HepG2 (cell line): ENCODE measurements at regions not wholly inside any gene's neighbourhood (a gene's known extent, or its start where the extent isn't known, plus 50 kb on each side); places are given as distances from the start of the nearest gene placed in this dataset.

Experiments
- ATAC-seq: fragments of 200-7000 bp; cut with Tn5 transposase; 3 replicates; pipeline ENCODE4 v1.9.1; 2020; ENCODE audit warnings: mild to moderate bottlenecking, moderate library complexity
- BruUV-seq: library from RNA; stranded (reverse); fragments of 400-500 nt; replicated peaks from 2 replicates; lab custom pipeline; 2021; lab: Mats Ljungman, UMichigan
- CTCF ChIA-PET: fragments of 300-600 bp; formaldehyde crosslinking; extraction: SDS; loops from one replicate; lab custom pipeline; 2021; ENCODE audit warnings: low total read pairs, inconsistent platforms, low intra/inter-chr PET ratio; lab: Yijun Ruan, JAX
- POLR2A ChIA-PET: fragments of 350-600 bp; sonication (Branson Sonifier 250); formaldehyde crosslinking; loops from one replicate; lab custom pipeline; 2020; ENCODE audit warnings: antibody characterized with exemption, inconsistent platforms; lab: Yijun Ruan, JAX
- DNase-seq: peaks from one replicate; pipeline ENCODE4 v3.0.0-alpha.2; 2015; ENCODE audit warnings: low spot score
- FAIRE-seq: peaks from 3 replicates; lab custom pipeline; 2011; peaks lifted over from hg19 to GRCh38; lab: Jason Lieb, UNC
- H2AFZ ChIP-seq: one replicate; pipeline ENCODE4 v1.6.1; 2011; ENCODE audit warnings: low read length, inconsistent platforms
- H3K27ac ChIP-seq: fragments of 300-600 bp; 3 replicates; pipeline ENCODE4 v1.8.0; 2011; ENCODE audit warnings: mixed run types, mild to moderate bottlenecking, mixed read lengths, low read length, inconsistent platforms; ENCODE audit not compliant: insufficient read depth; ENCODE audit errors: extremely low read length
- H3K27me3 ChIP-seq, 2 experiments: fragments of 200-600 bp in 1 of 2; 2 replicates in 1 of 2; 3 replicates in 1 of 2; pipeline versions ENCODE4 v1.6.0 to v1.8.0; 2011; ENCODE audit warnings: low read length in 2 of 2, mild to moderate bottlenecking in 2 of 2, moderate library complexity in 2 of 2, inconsistent platforms in 1 of 2; ENCODE audit not compliant: insufficient read depth in 2 of 2, control insufficient read depth in 1 of 2
- H3K36me3 ChIP-seq, 2 experiments: fragments of 200-600 bp in 1 of 2; replicated peaks in 1 of 2; 2 replicates in 1 of 2; 3 replicates in 1 of 2; pipeline versions ENCODE4 v1.5.1 to v1.8.0; 2011; ENCODE audit warnings: low read length in 2 of 2, inconsistent platforms in 1 of 2; ENCODE audit not compliant: insufficient read depth in 2 of 2, control insufficient read depth in 1 of 2
- H3K4me1 ChIP-seq: 2 replicates; pipeline ENCODE4 v1.5.1; 2012; ENCODE audit warnings: low read length, inconsistent platforms; ENCODE audit not compliant: insufficient read depth
- H3K4me2 ChIP-seq: 2 replicates; pipeline ENCODE4 v1.6.0; 2011; ENCODE audit warnings: low read depth, low read length, inconsistent platforms
- H3K4me3 ChIP-seq, 3 experiments: fragments of 200-600 bp in 1 of 3; sonication (generic), shearing (Covaris generic) in 1 of 3; replicated peaks in 1 of 3; 2 replicates each; pipeline ENCODE4 v1.5.1; 2011 to 2016; ENCODE audit warnings: low read length in 3 of 3, inconsistent platforms in 2 of 3, low read depth in 2 of 3, mild to moderate bottlenecking in 2 of 3, control low read depth in 1 of 3, mixed read lengths in 1 of 3; ENCODE audit not compliant: insufficient read depth in 1 of 3
- H3K79me2 ChIP-seq: one replicate; pipeline ENCODE4 v1.6.1; 2011; ENCODE audit warnings: low read length, inconsistent platforms; ENCODE audit not compliant: insufficient read depth
- H3K9ac ChIP-seq: 2 replicates; pipeline ENCODE4 v1.6.0; 2011; ENCODE audit warnings: mild to moderate bottlenecking, low read depth, low read length, inconsistent platforms; ENCODE audit not compliant: insufficient read depth
- H3K9me3 ChIP-seq: 2 replicates; pipeline ENCODE4 v1.5.1; 2012; ENCODE audit warnings: mild to moderate bottlenecking, low read length
- H4K20me1 ChIP-seq: 2 replicates; pipeline ENCODE4 v1.6.0; 2011; ENCODE audit warnings: inconsistent platforms, mild to moderate bottlenecking, low read length, moderate library complexity; ENCODE audit not compliant: insufficient read depth
- ARID4A ChIP-seq: sonication (generic); formaldehyde crosslinking; IDR thresholded peaks from 2 replicates; pipeline ENCODE4 v1.5.0; 2020; ENCODE audit warnings: mild to moderate bottlenecking, missing genetic modification reagents, borderline replicate concordance
- CREB3 ChIP-seq: sonication (generic); formaldehyde crosslinking; IDR thresholded peaks from 2 replicates; pipeline ENCODE4 v1.5.0; 2020; ENCODE audit warnings: missing genetic modification reagents
- EED ChIP-seq: sonication (generic); formaldehyde crosslinking; IDR thresholded peaks from 2 replicates; pipeline ENCODE4 v1.5.0; 2020; ENCODE audit warnings: mild to moderate bottlenecking, missing genetic modification reagents
- GTF3A ChIP-seq: sonication (generic); formaldehyde crosslinking; conservative IDR thresholded peaks from 2 replicates; pipeline ENCODE4 v1.4.0; 2020; ENCODE audit warnings: mild to moderate bottlenecking, missing genetic modification reagents
- HCFC1 ChIP-seq: fragments of 150-350 bp; IDR thresholded peaks from 2 replicates; pipeline ENCODE4 v1.6.1; 2014; ENCODE audit warnings: low read depth, low read length
- HES4 ChIP-seq: sonication (generic); formaldehyde crosslinking; IDR thresholded peaks from 2 replicates; pipeline ENCODE4 v1.9.0; 2021; ENCODE audit warnings: mild to moderate bottlenecking, missing genetic modification reagents, borderline replicate concordance
- KLF11 ChIP-seq: IDR thresholded peaks from 2 replicates; pipeline ENCODE4 v1.6.1; 2016; ENCODE audit warnings: missing compliant biosample characterization
- KLF6 ChIP-seq: IDR thresholded peaks from 2 replicates; pipeline ENCODE4 v1.8.0; 2016; ENCODE audit warnings: missing biosample characterization, missing genetic modification reagents
- RFX5 ChIP-seq: IDR thresholded peaks from 2 replicates; pipeline ENCODE4 v1.6.1; 2011; ENCODE audit warnings: low read depth, low read length, improper control_type of control experiment
- RFXANK ChIP-seq: IDR thresholded peaks from 2 replicates; pipeline ENCODE4 v1.6.1; 2016
- SIX4 ChIP-seq: sonication (generic); formaldehyde crosslinking; IDR thresholded peaks from 2 replicates; pipeline ENCODE4 v1.4.0; 2020; ENCODE audit warnings: missing genetic modification reagents
- STAG1 ChIP-seq: sonication (generic); formaldehyde crosslinking; IDR thresholded peaks from 2 replicates; pipeline ENCODE4 v1.4.0; 2020; ENCODE audit warnings: missing genetic modification reagents
- TEAD3 ChIP-seq: optimal IDR thresholded peaks from 2 replicates; pipeline ENCODE3; 2016; ENCODE audit warnings: borderline replicate concordance
- ZNF512 ChIP-seq: sonication (generic); formaldehyde crosslinking; IDR thresholded peaks from 2 replicates; pipeline ENCODE4 v1.4.0; 2020; ENCODE audit warnings: mild to moderate bottlenecking, missing genetic modification reagents
- ZNF574 ChIP-seq: sonication (generic); formaldehyde crosslinking; IDR thresholded peaks from 2 replicates; pipeline ENCODE4 v1.4.0; 2020; ENCODE audit warnings: missing genetic modification reagents
- WGBS: methylation state at CpG from one replicate; pipeline ENCODE4 v1.1.6; 2017; ENCODE audit warnings: low lambda C conversion rate; 5-methylcytosine and 5-hydroxymethylcytosine counted together
- in situ Hi-C: cut with HindIII; loops from 2 replicates; pipeline ENCODE4 v1.10.0; 2017; ENCODE audit warnings: low pct_unique_long_range_greater_than_20kb; ENCODE audit not compliant: extremely low pct_ligation_motif_present
- intact Hi-C: fragments of 100-400 bp; cut with micrococcal nuclease; formaldehyde crosslinking; loops from one replicate; pipeline ENCODE4 v1.10.0; 2022; ENCODE audit not compliant: unreplicated experiment

- WGBS, result 20% methylated on average over 3 of the region's 3 CpGs
- FAIRE-seq (no peak), ATAC-seq (peak; percentile 70), DNase-seq (peak; percentile 4)
- Histone ChIP-seq H3K9me3 (no peaks in the 10 kb centered on the region), H2AFZ (no peak overlapping the region), H3K27me3 (no peaks in the 10 kb centered on the region), H3K4me3 (no peak overlapping the region), H3K79me2 (no peaks in the 10 kb centered on the region), H3K4me2 (no peak overlapping the region), H4K20me1 (no peaks in the 10 kb centered on the region), H3K36me3 (no peaks in the 10 kb centered on the region), H3K27ac (no peak overlapping the region), H3K9ac (no peak overlapping the region), H3K4me1 (no peaks in the 10 kb centered on the region)
- POLR2A ChIA-PET, result no interaction called here
- in situ Hi-C loops, result no loop called here
- BruUV-seq, result no TSS peak
- intact Hi-C loops, result no loop called here
- CTCF ChIA-PET, result no interaction called here
- TF ChIP-seq EED (CRISPR knock-in tag) (no peak), RFX5 (no peak), TEAD3 (CRISPR knock-in tag) (no peak), RFXANK (no peak), GTF3A (no peak), STAG1 (CRISPR knock-in tag) (no peak), SIX4 (no peak), KLF11 (CRISPR knock-in tag) (no peak), ZNF512 (CRISPR knock-in tag) (no peak), ARID4A (no peak), KLF6 (CRISPR knock-in tag) (no peak), CREB3 (CRISPR knock-in tag) (no peak), HCFC1 (no peak), HES4 (no peak), ZNF574 (CRISPR knock-in tag) (no peak)
Measured at GRCh38 chr10:30118590-30118989, 59.2 kb upstream of the JCAD start.
